Neutrophil (primary cell): ENCODE measurements at regions not wholly inside any gene's neighbourhood (a gene's known extent, or its start where the extent isn't known, plus 50 kb on each side); places are given as distances from the start of the nearest gene placed in this dataset.

Source experiments
- H3K27ac ChIP-seq: fragments of 200-600 bp; sonication (generic); 2 replicates; pipeline ENCODE4 v1.5.1; 2016; ENCODE audit warnings: mild to moderate bottlenecking, moderate library complexity
- H3K27me3 ChIP-seq: fragments of 200-600 bp; sonication (generic); 2 replicates; pipeline ENCODE4 v1.6.0; 2016; ENCODE audit warnings: mild to moderate bottlenecking
- H3K36me3 ChIP-seq: fragments of 200-600 bp; sonication (generic); 2 replicates; pipeline ENCODE4 v1.5.1; 2017
- H3K4me1 ChIP-seq, 2 experiments: fragments of 200-600 bp in 1 of 2; sonication (generic) in 1 of 2; 1 replicate in 1 of 2; 2 replicates in 1 of 2; pipeline versions ENCODE4 v1.5.1 to v1.6.1; 2013 to 2016; ENCODE audit warnings: low read depth in 1 of 2, low read length in 1 of 2, mild to moderate bottlenecking in 1 of 2, moderate library complexity in 1 of 2; ENCODE audit not compliant: control insufficient read depth in 1 of 2, insufficient read depth in 1 of 2
- H3K4me3 ChIP-seq, 2 experiments: fragments of 200-600 bp in 1 of 2; sonication (generic) in 1 of 2; 1 replicate in 1 of 2; 2 replicates in 1 of 2; pipeline ENCODE4 v1.5.1; 2013 to 2016; ENCODE audit warnings: low read depth in 1 of 2, low read length in 1 of 2, mild to moderate bottlenecking in 1 of 2, moderate library complexity in 1 of 2
- H3K9me3 ChIP-seq: fragments of 200-600 bp; sonication (generic); 2 replicates; pipeline ENCODE4 v1.5.1; 2016
- TF ChIP-seq, protein P1 (sequence below): fragments of 200-600 bp; sonication (generic); IDR thresholded peaks from 2 replicates; pipeline ENCODE4 v1.5.1; 2016; ENCODE audit warnings: antibody characterized with exemption

DNA sequence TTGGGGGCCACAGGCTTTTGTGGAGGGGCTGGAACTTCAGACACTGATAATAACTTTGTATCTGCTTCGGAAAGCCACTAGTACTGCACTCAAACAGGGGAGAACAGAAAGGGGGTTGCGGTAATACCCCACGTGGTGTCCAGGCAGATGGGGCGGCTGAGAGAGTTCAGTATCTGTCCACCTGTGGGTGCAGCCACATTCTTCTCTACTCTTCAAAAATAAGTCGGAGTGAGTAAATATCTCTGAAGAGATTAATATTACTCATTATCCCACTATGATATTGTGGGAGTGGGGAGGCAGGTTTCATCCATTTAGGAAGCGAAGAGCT, 102.1 kb upstream of the SSBP2 start:
- Histone ChIP-seq H3K9me3 (no peaks in the 10 kb centered on the region), H3K27me3 (no peaks in the 10 kb centered on the region), H3K4me3 (peak overlapping the region in 1 of 2 experiments; percentile 66), H3K36me3 (no peaks in the 10 kb centered on the region), H3K4me1 (peaks cover 28 to 33% of the 10 kb centered on the region in 2 experiments), H3K27ac (peak overlapping the region; percentile 79)
- TF ChIP-seq, protein P1, sequence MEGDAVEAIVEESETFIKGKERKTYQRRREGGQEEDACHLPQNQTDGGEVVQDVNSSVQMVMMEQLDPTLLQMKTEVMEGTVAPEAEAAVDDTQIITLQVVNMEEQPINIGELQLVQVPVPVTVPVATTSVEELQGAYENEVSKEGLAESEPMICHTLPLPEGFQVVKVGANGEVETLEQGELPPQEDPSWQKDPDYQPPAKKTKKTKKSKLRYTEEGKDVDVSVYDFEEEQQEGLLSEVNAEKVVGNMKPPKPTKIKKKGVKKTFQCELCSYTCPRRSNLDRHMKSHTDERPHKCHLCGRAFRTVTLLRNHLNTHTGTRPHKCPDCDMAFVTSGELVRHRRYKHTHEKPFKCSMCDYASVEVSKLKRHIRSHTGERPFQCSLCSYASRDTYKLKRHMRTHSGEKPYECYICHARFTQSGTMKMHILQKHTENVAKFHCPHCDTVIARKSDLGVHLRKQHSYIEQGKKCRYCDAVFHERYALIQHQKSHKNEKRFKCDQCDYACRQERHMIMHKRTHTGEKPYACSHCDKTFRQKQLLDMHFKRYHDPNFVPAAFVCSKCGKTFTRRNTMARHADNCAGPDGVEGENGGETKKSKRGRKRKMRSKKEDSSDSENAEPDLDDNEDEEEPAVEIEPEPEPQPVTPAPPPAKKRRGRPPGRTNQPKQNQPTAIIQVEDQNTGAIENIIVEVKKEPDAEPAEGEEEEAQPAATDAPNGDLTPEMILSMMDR = no peak

GRCh38 chr5:81852291-81853029, 101.6 kb upstream of the SSBP2 start:
- Histone ChIP-seq H3K27me3 (no peaks in the 10 kb centered on the region), H3K27ac (peak overlapping the region; percentile 79), H3K36me3 (no peaks in the 10 kb centered on the region), H3K9me3 (no peaks in the 10 kb centered on the region), H3K4me1 (peaks cover 28 to 33% of the 10 kb centered on the region in 2 experiments), H3K4me3 (peak overlapping the region; percentile 62 to 66)
- TF ChIP-seq, protein P1 = no peak

DNA sequence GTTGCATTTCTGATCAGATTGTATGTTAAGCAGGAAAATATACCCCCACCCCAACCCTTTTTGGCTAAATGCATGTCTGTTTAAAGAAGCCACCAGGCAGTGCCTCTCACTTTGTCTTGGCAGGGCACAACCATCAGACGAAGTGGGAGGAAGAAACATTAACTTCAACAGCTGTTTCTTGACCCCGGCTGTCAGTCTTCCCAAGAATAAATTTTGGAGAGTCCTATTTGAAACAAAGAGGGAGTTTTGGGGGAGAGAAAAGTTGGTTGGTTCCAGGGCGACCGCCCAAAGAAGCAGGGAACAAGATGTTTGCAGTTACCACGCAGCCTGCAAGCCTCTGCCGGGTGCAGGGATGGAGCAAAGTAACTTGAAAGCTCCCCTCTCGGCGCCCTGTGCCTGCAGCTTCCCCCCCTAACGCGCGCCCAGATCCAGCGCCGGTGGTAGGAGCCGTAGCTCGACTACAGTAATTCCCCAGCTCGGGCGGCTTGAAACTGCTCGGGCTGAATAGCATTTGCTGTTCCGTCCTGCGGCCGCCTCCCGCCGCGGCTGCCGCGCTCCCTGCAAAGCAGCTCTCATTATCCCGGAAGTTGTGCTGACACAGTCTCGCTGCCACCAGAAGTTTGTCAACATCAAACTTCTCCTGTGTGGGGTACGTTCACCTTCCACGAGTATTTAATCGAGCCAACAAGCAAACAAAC, 100.7 kb upstream of the SSBP2 start:
- Histone ChIP-seq H3K27ac (peak overlapping the region; percentile 79), H3K4me1 (peaks cover 28 to 33% of the 10 kb centered on the region in 2 experiments), H3K4me3 (peak overlapping the region; percentile 62 to 66), H3K27me3 (no peaks in the 10 kb centered on the region), H3K36me3 (no peaks in the 10 kb centered on the region), H3K9me3 (no peaks in the 10 kb centered on the region)
- TF ChIP-seq, protein P1 = no peak

GRCh38 chr5:81850501-81851357, 99.8 kb upstream of the SSBP2 start:
- Histone ChIP-seq H3K27ac (peak overlapping the region; percentile 79), H3K4me3 (peak overlapping the region; percentile 62 to 66), H3K27me3 (no peaks in the 10 kb centered on the region)

GRCh38 chr5:81849770-81850367, 99.0 kb upstream of the SSBP2 start:
- H3K27me3 ChIP-seq = no peaks in the 10 kb centered on the region
- no peaks in the 10 kb centered on the region for H3K9me3 ChIP-seq
- peak overlapping the region; percentile 79 for H3K27ac ChIP-seq
- H3K4me3 ChIP-seq = no peak overlapping the region
- TF ChIP-seq, protein P1 = no peak
- peaks cover 28 to 33% of the 10 kb centered on the region in 2 experiments for H3K4me1 ChIP-seq
- no peaks in the 10 kb centered on the region for H3K36me3 ChIP-seq

More at GRCh38 chr5:81850501-81851357, 99.8 kb upstream of the SSBP2 start:
- TF ChIP-seq, protein P1 = no peak
- Histone ChIP-seq H3K4me1 (peaks cover 28 to 33% of the 10 kb centered on the region in 2 experiments), H3K36me3 (no peaks in the 10 kb centered on the region), H3K9me3 (no peaks in the 10 kb centered on the region)
